Omental fat pad (tissue), 3 donors: ENCODE measurements at regions not wholly inside any gene's neighbourhood (a gene's known extent, or its start where the extent isn't known, plus 50 kb on each side); places are given as distances from the start of the nearest gene placed in this dataset.

ENCODE experiments used
- ATAC-seq: fragments of 150-250 bp; one replicate; pipeline ENCODE4 v1.9.1; 2016; ENCODE audit warnings: mild to moderate bottlenecking, moderate library complexity; ENCODE audit not compliant: low FRiP score
- DNase-seq: peaks from one replicate; pipeline ENCODE4 v3.0.0-alpha.2; 2019; ENCODE audit warnings: low spot score
- TF ChIP-seq, protein P1 (sequence below), 3 donors: fragments of 450-650 bp; IDR thresholded peaks; one replicate each; pipeline ENCODE4 v1.5.1; 2016 to 2017; ENCODE audit warnings: antibody characterized with exemption in 3 of 3, mild to moderate bottlenecking in 3 of 3, moderate library complexity in 2 of 3

DNA sequence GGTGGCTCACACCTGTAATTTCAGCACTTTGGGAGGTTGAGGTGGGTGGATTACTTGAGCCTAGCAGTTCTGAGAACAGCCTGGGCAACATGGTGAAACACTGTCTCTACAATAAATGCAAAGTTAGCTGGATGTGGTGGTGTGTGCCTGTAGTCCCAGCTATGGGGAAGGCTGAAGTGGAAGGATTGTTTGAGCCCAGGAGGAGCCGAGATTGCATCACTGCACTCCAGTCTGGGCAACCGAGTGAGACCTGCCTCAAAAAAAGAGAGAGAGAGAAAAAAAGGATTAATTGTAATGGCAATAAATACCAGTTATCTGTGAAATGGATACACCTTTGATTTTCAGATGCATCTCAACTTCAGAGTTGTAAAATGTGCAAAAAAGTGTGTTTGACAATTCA lies 58.8 kb downstream of the SPRY1 start:
- ATAC-seq (no peak), DNase-seq (no peak)
- TF ChIP-seq, protein P1, sequence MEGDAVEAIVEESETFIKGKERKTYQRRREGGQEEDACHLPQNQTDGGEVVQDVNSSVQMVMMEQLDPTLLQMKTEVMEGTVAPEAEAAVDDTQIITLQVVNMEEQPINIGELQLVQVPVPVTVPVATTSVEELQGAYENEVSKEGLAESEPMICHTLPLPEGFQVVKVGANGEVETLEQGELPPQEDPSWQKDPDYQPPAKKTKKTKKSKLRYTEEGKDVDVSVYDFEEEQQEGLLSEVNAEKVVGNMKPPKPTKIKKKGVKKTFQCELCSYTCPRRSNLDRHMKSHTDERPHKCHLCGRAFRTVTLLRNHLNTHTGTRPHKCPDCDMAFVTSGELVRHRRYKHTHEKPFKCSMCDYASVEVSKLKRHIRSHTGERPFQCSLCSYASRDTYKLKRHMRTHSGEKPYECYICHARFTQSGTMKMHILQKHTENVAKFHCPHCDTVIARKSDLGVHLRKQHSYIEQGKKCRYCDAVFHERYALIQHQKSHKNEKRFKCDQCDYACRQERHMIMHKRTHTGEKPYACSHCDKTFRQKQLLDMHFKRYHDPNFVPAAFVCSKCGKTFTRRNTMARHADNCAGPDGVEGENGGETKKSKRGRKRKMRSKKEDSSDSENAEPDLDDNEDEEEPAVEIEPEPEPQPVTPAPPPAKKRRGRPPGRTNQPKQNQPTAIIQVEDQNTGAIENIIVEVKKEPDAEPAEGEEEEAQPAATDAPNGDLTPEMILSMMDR (IDR thresholded peaks at IDR 0.05), result no peak

GRCh38 chr4:123462007-123462406 lies 65.4 kb downstream of the SPRY1 start:
- no peak for ATAC-seq
- TF ChIP-seq, protein P1 (IDR thresholded peaks at IDR 0.05), result no peak

GRCh38 chr4:123463869-123464268 lies 67.3 kb downstream of the SPRY1 start:
- TF ChIP-seq, protein P1 (IDR thresholded peaks at IDR 0.05), result no peak
- DNase-seq, result no peak
- no peak for ATAC-seq

More at GRCh38 chr4:123462007-123462406, 65.4 kb downstream of the SPRY1 start:
- no peak for DNase-seq

DNA sequence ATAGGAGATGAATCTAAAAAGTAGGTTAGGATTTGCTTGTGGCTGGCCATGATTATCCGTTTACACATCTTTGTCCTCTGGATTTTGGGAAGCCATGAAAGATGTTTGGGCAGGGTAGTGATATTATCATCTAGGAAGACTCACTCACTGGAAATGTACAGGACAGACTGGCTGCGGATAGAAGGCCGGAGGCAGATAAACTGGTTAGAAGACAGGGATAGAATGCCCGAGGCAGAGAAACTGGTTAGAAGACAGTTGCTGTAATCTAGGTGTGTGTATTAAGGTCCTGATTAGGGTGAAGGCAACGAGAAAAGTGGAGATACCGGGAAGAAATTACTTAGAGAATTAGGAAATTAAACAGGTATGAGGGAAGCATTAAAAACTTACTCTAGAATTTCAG lies 68.8 kb downstream of the SPRY1 start:
- no peak for DNase-seq
- TF ChIP-seq, protein P1 (IDR thresholded peaks at IDR 0.05), result no peak
- ATAC-seq, result no peak

DNA sequence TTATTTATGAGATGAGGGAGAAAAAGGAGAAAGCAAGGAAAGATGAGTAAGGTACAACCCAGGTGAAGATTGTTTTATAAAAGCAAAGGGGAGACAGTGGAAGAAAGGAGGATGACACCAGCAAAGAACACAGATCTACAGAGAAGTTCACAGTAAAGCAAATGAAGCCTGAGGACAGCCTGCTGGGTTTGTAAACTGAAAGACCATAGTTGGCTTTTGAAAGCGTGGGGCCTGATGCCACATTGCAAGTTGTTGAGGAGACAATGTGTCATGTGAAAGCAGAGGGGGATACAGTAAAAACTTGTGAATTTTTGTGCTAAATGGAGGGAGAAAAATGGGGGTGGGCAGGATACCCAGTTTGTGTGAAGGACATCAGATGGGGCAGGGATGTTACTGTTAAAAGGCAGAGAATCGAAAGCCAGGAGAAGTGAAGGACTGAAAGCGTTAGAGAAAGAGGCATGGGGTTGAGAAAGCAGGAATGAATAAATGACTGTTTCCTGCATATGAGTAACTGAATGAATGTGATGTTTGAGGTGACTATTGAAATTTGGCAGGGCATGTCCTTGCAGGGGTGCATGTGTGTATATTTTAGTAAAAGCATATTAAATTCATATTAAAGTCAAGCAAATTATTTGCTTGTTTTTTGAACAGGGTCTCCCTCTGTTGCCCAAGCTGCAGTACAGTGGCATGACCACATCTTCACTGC lies 69.6 kb downstream of the SPRY1 start:
- TF ChIP-seq, protein P1 (IDR thresholded peaks at IDR 0.05), result no peak
- DNase-seq (no peak), ATAC-seq (no peak)

DNA sequence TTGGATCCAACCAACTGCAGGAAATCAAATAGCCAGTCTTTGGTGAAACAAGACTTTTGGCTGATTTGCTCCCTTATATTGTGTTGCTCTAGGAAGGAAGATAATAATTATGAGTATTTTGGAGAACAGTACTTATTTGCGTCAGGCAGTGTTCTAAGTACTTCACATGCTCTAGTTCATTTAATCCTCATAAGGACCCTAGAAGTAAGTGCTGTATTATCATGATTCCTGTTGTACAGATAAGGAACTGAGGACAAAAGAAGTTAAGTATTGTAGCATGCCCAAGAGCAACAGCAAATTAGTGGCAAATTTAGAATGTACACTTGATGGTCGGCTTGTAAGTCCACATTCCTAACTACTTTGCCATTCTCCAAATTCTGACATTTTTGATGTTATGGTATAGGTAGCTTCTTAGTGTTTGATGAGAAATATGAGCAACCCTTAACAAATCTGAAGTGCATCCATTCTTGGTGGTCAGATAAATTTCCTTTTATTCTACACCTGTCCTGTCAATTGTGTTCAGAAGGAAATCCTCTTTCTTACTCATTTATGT lies 72.0 kb downstream of the SPRY1 start:
- ATAC-seq, result no peak

More for the DNA sequence above, 72.0 kb downstream of the SPRY1 start:
- DNase-seq, result no peak
- TF ChIP-seq, protein P1 (IDR thresholded peaks at IDR 0.05), result no peak
